GM12892 (cell line): ENCODE measurements at regions not wholly inside any gene's neighbourhood (a gene's known extent, or its start where the extent isn't known, plus 50 kb on each side); places are given as distances from the start of the nearest gene placed in this dataset.

ENCODE experiments used
- DNase-seq: peaks from one replicate; pipeline ENCODE4 v3.0.0; 2011; ENCODE audit not compliant: insufficient read length
- FAIRE-seq: peaks from 2 replicates; lab custom pipeline; 2011; peaks lifted over from hg19 to GRCh38; lab: Jason Lieb, UNC
- POLR2A ChIP-seq: IDR thresholded peaks from 2 replicates; pipeline ENCODE4 v1.6.1; 2011; ENCODE audit warnings: low read depth, low read length, control low read depth
- POLR2AphosphoS5 ChIP-seq: IDR thresholded peaks from 2 replicates; pipeline ENCODE4 v1.6.1; 2011; ENCODE audit warnings: low read depth, low read length, control low read depth
- TAF1 ChIP-seq: IDR thresholded peaks from 2 replicates; pipeline ENCODE4 v1.6.1; 2011; ENCODE audit warnings: low read depth, mild to moderate bottlenecking, control low read depth, low read length, borderline replicate concordance

DNA sequence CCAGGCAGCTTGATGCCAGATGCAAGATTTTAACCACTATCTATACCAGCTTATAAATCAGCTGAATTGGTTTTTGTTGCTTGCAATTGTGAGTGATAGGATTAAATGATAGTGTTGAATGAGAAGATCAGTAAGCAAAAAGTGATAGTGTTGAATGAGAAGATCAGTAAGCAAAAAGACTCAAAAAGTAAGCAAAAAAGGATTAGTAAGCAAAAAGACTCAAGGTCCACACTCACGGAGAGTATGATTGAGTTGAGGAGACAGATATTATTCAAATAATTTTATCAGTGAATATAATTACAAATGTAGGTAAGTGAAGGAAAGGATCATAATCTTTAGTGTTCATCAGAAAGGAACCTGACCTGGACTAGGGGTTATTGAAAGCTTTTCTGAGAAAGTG, 58.0 kb upstream of the ARRDC3 start:
- DNase-seq: no peak
- TF ChIP-seq TAF1 (no peak), POLR2AphosphoS5 (no peak), POLR2A (no peak)
- no peak for FAIRE-seq

DNA sequence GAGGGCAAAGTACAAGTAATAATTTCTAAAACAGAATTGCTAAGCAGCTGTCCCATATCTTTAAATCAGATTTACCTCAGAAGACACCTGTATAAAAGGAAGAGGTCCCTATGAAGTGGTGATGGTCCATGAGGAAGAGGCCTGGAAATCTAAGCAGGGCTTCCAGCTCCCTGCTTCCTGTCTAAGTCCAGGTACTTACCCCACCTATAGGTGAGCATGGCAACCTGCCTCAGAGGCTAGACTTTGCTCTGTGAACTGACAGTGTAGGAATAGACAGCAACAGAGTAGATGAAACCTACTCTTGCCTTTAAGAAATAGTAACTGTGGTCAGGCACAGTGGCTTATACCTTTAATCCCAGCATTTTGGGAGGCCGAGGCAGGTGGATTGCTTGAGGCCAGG, 55.8 kb upstream of the ARRDC3 start:
- DNase-seq (no peak), FAIRE-seq (no peak)
- TF ChIP-seq POLR2AphosphoS5 (no peak), POLR2A (no peak), TAF1 (no peak)

- no peak for FAIRE-seq
- DNase-seq: no peak
- TF ChIP-seq POLR2AphosphoS5: no peak
- no peak for TF ChIP-seq POLR2A
Observed at GRCh38 chr5:91436241-91436640, 53.1 kb upstream of the ARRDC3 start.

DNA sequence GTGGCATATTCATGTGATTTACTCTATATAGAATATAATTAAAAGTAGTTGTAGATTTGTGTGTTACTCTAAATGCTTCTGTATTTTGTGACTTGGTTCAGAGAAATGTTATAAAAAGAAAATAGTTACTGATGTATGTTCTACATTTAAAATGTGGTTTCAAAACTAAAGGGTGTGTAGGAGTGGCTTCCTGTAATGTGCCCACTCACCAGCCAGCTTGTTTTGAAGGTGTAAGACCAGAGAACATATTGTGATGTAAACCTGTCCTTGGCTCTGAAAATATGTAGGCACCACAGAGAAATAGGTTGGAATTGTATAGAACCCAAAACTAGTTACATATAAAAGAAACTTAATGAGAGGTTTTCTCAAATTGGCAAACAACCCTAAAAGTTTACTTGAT, 51.2 kb upstream of the ARRDC3 start:
- DNase-seq (no peak), FAIRE-seq (no peak)
- TF ChIP-seq TAF1 (no peak), POLR2A (no peak), POLR2AphosphoS5 (no peak)

DNA sequence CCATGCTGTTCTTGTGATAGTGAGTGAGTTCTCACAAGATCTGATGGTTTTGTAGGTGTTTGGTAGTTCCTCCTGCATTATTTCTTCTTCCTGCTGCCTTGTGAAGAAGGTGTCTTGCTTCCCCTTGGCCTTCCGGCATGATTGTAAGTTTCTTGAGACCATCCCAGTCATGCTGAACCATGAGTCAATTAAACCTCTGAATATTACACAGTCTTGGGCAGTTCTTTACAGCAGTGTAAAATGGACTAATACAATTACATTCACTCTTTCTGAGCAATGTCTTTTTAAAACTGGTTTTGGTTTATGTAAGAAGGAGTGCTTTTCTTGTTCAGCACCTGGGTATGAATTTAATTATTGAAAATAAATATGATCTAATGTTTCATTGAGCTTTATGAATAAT, 50.7 kb upstream of the ARRDC3 start:
- FAIRE-seq (no peak), DNase-seq (no peak)
- TF ChIP-seq POLR2AphosphoS5: no peak
- no peak for TF ChIP-seq POLR2A
- TF ChIP-seq TAF1: no peak
